Dendritic cell treated with granulocyte-macrophage colony-stimulating factor and Interleukin-4, amounts not matched to agents 40 ng/mL and 50 ng/mL, for 4 days (primary cell): ENCODE measurements at regions not wholly inside any gene's neighbourhood (a gene's known extent, or its start where the extent isn't known, plus 50 kb on each side); places are given as distances from the start of the nearest gene placed in this dataset.

Source experiments
- H3K27ac Mint-ChIP-seq: one replicate; pipeline ENCODE4 v1.8.0; 2022; ENCODE audit warnings: mild to moderate bottlenecking, mixed read lengths
- H3K27me3 Mint-ChIP-seq: one replicate; pipeline ENCODE4 v1.8.0; 2022; ENCODE audit warnings: mild to moderate bottlenecking, mixed read lengths
- H3K36me3 Mint-ChIP-seq: one replicate; pipeline ENCODE4 v1.8.0; 2022; ENCODE audit warnings: low read depth, mixed read lengths
- H3K4me1 Mint-ChIP-seq: one replicate; pipeline ENCODE4 v1.8.0; 2022; ENCODE audit warnings: low read depth, mixed read lengths
- H3K4me3 Mint-ChIP-seq: one replicate; pipeline ENCODE4 v1.8.0; 2022; ENCODE audit warnings: mild to moderate bottlenecking, moderate library complexity, mixed read lengths
- H3K9me3 Mint-ChIP-seq: one replicate; pipeline ENCODE4 v1.8.0; 2022; ENCODE audit warnings: mixed read lengths
- intact Hi-C: fragments of 100-400 bp; cut with micrococcal nuclease; formaldehyde crosslinking; loops from one replicate; pipeline ENCODE4 v1.15.0; 2022

DNA sequence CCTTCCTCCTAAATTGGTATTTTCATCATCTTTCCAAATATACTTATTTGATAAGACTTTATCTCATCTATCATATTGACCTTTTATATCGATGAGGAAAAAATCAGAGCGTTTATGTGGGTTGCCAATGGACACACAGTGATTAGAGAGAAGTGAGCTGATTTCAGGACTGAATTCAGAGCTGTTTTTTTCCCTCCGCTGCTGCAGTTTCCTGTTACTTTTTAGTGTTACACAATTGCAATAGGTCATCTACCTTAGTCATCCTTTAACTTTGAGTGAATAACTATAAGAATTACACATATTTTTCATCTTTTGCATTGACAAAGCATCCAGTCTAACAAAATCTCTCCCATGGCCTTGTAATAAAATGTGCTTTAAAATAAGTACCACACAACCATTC lies 266.3 kb upstream of the CNTN4 start:
- no peaks in the 10 kb centered on the region for H3K36me3 Mint-ChIP-seq
- H3K4me3 Mint-ChIP-seq: no peak overlapping the region
- H3K27me3 Mint-ChIP-seq: no peaks in the 10 kb centered on the region
- intact Hi-C loops: no loop called here
- H3K27ac Mint-ChIP-seq: no peak overlapping the region
- no peaks in the 10 kb centered on the region for H3K4me1 Mint-ChIP-seq
- H3K9me3 Mint-ChIP-seq: peaks cover 25% of the 10 kb centered on the region

DNA sequence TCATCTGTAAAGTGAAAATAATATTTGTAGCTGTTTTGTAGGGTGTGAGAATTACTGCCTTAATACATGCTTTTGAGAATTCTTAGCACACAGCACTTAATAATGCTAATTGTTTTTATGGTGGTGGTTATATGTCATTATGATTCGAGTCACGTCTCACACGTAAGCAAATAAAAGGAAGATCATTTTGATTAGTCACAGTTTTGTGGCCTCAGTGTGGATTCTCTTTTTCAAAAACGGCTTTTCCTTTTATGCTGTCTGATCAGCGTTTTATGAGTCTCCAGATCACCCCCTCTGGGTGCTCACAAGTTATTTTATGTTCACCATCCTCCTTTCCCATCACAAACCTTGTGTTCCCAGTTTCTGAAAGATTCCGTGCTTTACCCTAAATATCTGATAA lies 255.6 kb upstream of the CNTN4 start:
- intact Hi-C loops: no loop called here
- H3K4me1 Mint-ChIP-seq: no peaks in the 10 kb centered on the region

DNA sequence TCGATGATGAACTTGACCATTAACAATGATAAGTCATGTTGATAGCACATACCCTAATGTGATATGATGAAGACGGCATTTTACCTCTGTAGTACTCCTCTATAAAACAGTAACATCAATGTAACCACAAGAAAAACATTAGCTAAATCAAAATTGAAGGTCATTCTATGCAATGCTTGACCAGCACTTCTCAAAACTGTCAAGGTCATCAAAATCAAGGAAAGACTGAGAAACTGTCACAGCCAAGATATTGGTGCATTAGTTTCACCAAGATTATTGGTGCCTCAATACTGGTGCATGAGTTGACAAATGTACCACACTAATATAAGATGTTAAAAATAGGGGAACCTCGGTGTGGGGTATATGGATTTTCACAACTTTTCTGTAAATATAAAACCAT lies 251.1 kb upstream of the CNTN4 start:
- Mint-ChIP-seq H3K4me1 (no peaks in the 10 kb centered on the region), H3K27ac (no peak overlapping the region), H3K36me3 (no peaks in the 10 kb centered on the region), H3K4me3 (no peak overlapping the region), H3K9me3 (peaks cover 47% of the 10 kb centered on the region), H3K27me3 (no peaks in the 10 kb centered on the region)
- intact Hi-C loops: no loop called here

More for the DNA sequence above, 255.6 kb upstream of the CNTN4 start:
- Mint-ChIP-seq H3K27ac (no peak overlapping the region), H3K9me3 (peaks cover 67% of the 10 kb centered on the region), H3K36me3 (no peaks in the 10 kb centered on the region), H3K4me3 (no peak overlapping the region), H3K27me3 (no peaks in the 10 kb centered on the region)

DNA sequence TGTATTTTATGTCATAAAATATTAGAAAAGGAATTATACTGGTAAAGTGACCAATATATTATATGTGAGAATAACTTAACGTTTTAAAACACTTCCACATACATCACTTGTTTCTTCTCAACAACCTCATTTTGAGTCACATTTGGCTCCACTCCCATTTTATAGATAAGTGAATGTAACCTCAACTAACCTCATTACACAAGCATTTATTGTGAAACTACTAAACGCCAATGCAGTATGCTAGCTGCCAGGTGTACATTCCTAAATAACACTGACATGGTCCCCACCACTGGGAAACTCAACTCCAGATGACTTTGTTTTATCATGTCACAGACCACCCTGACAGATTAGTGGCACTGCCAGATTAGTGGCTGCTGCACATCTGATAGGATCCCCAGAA lies 249.7 kb upstream of the CNTN4 start:
- no peaks in the 10 kb centered on the region for H3K27me3 Mint-ChIP-seq
- H3K4me3 Mint-ChIP-seq: no peak overlapping the region
- intact Hi-C loops: no loop called here
- H3K36me3 Mint-ChIP-seq: no peaks in the 10 kb centered on the region
- no peaks in the 10 kb centered on the region for H3K4me1 Mint-ChIP-seq
- no peak overlapping the region for H3K27ac Mint-ChIP-seq
- H3K9me3 Mint-ChIP-seq: peaks cover 42% of the 10 kb centered on the region

DNA sequence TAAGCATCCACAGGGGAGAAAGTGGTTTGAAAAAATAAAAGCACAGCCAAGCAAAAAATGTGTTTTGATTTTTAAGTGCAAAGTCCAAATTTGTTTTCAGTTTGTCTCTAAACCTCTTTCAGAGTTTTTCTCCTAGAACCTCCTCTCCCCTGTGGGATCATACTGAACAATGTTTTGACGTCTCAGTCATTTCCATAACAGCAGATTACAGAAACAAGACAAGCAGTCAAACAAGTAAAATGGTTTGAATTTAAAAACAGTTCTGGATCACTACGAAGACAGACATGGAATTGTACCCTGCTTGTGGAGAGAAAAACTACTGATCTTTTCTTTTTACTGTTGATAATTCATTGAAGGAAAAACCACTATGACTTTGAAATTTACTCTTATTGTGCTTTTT lies 245.7 kb upstream of the CNTN4 start:
- H3K4me3 Mint-ChIP-seq: no peak overlapping the region
- intact Hi-C loops: no loop called here
- H3K36me3 Mint-ChIP-seq: no peaks in the 10 kb centered on the region
- no peak overlapping the region for H3K27ac Mint-ChIP-seq
- H3K4me1 Mint-ChIP-seq: no peaks in the 10 kb centered on the region
- no peaks in the 10 kb centered on the region for H3K27me3 Mint-ChIP-seq
- H3K9me3 Mint-ChIP-seq: peaks cover 31% of the 10 kb centered on the region

DNA sequence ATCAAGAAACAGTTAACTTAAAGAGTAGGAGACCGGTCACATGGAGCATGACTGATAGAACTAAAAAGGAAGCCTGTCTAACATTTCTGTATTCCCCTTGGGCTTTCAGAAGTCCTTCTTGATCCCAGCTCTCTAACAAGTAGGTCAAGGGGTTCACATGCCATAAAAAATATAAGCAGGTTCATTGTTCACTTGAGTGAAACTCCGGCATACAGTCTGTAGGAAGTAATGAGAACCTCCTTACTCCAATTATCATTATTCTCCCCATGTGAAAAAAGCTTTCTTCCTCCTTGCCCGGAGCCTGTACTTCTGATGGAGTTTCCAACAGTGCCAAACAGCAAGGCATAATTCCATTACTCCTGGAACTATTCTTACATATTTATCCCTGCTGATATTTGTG lies 242.8 kb upstream of the CNTN4 start:
- Mint-ChIP-seq H3K4me3 (no peak overlapping the region), H3K27ac (no peak overlapping the region), H3K27me3 (no peaks in the 10 kb centered on the region), H3K9me3 (peaks cover 23% of the 10 kb centered on the region), H3K4me1 (no peaks in the 10 kb centered on the region), H3K36me3 (no peaks in the 10 kb centered on the region)
- intact Hi-C loops: no loop called here

DNA sequence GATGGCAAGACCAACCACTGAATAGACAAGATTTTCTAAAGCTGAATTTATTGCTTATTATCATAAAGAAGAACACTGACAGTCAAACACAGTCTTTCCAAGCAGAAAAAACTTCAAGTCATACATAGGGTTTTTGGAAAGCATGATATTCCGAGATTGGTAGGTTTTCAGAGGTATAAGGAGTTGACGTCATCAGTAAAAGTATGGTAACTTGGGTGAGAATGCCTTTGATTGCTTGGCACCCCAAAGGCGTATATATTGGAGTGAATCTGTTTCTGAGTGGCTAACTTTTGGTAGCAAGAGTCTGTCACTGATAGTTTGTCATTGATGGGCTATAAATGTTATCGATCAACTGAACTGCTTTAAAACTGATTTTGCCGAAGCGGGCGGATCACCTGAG lies 227.9 kb upstream of the CNTN4 start:
- H3K4me1 Mint-ChIP-seq: no peaks in the 10 kb centered on the region
- no peaks in the 10 kb centered on the region for H3K36me3 Mint-ChIP-seq
- intact Hi-C loops: no loop called here
- no peak overlapping the region for H3K27ac Mint-ChIP-seq
- H3K27me3 Mint-ChIP-seq: no peaks in the 10 kb centered on the region
- H3K9me3 Mint-ChIP-seq: peaks cover 35% of the 10 kb centered on the region
- H3K4me3 Mint-ChIP-seq: no peak overlapping the region

DNA sequence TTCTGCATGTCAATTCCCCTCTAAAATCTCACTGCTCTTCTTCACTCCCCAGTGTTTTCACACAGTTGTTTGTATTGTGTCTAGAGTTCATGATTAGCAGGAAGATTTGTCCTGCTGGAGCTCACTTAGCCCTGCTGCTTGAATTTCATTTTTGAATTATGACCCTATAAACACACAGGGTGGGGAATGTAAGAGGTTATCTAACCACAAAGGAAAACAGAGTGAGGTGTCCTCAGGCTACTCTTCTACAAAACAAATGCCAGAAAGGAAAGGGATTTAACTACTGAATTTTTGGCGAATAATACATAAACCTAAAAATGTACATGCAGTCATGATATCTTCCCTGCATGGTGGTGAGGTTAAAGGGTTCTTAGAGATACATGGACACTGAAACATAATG lies 215.1 kb upstream of the CNTN4 start:
- intact Hi-C loops: no loop called here
- Mint-ChIP-seq H3K4me1 (no peaks in the 10 kb centered on the region), H3K4me3 (no peak overlapping the region), H3K27ac (no peak overlapping the region), H3K9me3 (peaks cover 36% of the 10 kb centered on the region), H3K27me3 (no peaks in the 10 kb centered on the region), H3K36me3 (no peaks in the 10 kb centered on the region)

DNA sequence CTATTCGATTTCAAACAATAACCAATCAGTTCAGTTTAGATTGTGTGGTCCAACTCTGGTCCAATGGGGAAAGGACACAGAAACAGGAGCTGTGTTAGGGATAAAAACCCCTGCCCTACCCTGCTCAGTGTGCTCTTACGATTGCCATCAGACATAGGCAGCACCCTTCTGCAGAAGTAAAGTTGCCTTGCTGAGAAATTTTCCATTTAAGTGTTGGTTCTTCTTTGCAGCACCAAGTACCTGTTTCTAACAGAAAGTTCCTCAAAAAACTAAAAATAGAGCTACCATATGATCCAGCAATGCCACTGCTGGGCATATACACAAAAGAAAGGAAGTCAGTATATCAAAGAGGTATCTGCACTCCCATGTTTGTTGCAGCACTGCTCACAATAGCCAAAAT lies 206.2 kb upstream of the CNTN4 start:
- Mint-ChIP-seq H3K9me3 (peaks cover 67% of the 10 kb centered on the region), H3K27me3 (no peaks in the 10 kb centered on the region), H3K36me3 (no peaks in the 10 kb centered on the region), H3K4me1 (no peaks in the 10 kb centered on the region), H3K4me3 (no peak overlapping the region), H3K27ac (no peak overlapping the region)
- intact Hi-C loops: no loop called here

DNA sequence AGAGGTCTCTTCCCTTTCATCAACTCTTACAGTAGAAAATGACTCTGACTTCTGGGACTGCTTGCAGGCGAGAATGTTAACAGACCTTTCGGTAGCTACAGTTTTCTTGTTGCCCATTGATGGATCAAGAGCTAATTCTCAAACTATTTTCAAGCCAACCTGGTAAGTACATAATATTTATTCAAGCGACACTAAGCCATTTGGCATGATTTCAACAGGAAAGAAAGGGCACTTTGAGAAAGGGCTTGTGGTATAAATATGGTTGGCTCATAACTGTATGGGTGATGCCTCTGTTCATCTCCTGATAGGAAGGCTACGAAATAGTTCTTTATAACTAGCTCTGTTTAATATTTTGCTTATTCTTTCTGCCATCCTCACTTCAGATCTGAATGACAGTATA lies 196.2 kb upstream of the CNTN4 start:
- H3K27me3 Mint-ChIP-seq: no peaks in the 10 kb centered on the region
- no peak overlapping the region for H3K4me3 Mint-ChIP-seq
- peaks cover 63% of the 10 kb centered on the region for H3K9me3 Mint-ChIP-seq
- H3K4me1 Mint-ChIP-seq: no peaks in the 10 kb centered on the region
- no peak overlapping the region for H3K27ac Mint-ChIP-seq
- H3K36me3 Mint-ChIP-seq: no peaks in the 10 kb centered on the region
- intact Hi-C loops: no loop called here

DNA sequence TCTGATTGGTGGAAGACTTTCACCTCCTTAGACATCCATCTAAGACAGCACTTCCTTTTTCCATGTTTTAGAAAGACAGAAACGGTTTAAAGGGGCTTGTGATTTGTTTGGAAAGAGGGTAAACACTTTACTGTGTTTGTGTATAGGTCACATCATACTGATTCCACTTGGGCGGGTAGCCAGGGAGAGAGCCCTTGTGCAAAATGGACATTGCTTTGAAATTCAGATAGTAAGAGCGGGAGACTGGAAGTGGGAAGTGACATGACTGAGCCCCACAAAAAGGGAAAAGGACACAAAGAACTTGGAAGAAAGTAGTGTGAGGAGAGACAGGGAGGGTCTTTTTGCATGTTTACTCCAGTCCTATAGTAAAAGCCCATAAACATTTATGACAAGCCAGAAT lies 195.6 kb upstream of the CNTN4 start:
- H3K27me3 Mint-ChIP-seq: no peaks in the 10 kb centered on the region
- no peak overlapping the region for H3K27ac Mint-ChIP-seq
- peaks cover 69% of the 10 kb centered on the region for H3K9me3 Mint-ChIP-seq
- intact Hi-C loops: no loop called here
- H3K4me3 Mint-ChIP-seq: no peak overlapping the region
- no peaks in the 10 kb centered on the region for H3K4me1 Mint-ChIP-seq
- no peaks in the 10 kb centered on the region for H3K36me3 Mint-ChIP-seq

DNA sequence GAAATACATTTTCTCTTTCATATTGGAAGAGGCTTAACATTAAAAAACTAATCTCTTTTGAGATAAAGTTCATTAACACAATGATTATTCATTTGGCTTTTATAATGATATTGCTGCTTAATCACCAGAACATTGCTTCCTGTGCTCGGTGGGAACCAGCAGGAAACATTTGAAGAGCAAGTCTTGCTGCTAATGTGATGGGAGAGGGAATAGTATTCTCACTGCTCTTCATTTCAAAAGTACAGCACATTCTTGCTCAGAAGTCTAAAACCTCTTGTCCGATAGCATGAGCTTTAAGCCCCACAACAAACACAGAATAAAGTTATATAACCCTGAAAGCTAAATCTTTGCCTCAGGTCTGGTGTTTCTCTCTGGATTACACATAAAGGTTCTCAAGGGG lies 190.8 kb upstream of the CNTN4 start:
- Mint-ChIP-seq H3K4me3 (no peak overlapping the region), H3K36me3 (no peaks in the 10 kb centered on the region), H3K27ac (no peak overlapping the region), H3K27me3 (no peaks in the 10 kb centered on the region), H3K4me1 (no peaks in the 10 kb centered on the region), H3K9me3 (peaks cover 37% of the 10 kb centered on the region)
- intact Hi-C loops: no loop called here

DNA sequence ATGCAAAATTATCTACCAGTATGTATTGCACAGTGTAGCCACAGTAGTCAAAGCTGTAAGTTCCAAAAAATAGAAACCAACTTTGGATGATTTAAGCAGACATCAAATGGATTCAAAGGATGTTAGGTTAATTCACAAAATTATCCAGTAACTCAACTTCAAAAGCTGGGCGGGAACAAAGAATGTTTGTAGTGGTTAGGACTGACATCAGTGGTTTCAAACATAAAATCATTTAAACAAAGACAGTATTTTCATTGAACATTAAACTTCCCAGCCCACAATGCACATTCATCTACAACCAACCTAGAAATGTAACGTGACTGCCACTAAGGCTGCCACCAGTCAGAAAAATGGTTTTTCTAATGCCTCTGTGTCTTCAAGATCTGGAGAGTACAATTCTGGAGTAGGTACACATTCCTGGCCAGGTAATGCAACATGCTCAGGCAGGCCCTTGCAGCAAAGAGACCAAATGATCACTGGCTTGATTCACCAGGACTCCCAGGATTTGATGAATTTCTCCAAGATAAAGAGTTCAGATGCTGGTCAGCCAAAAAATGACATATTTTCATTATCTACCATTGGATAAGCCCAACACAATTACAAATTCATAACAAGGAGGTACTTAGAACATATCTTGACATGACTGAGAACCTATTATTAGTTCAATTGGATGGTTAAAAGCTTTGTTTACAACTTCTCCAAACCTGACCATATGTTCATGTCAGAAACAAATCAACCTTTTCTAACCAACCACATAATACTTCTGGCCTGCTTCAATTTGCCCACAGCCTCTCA lies 189.8 kb upstream of the CNTN4 start:
- intact Hi-C loops: no loop called here
- Mint-ChIP-seq H3K4me3 (no peak overlapping the region), H3K4me1 (no peaks in the 10 kb centered on the region), H3K27ac (no peak overlapping the region), H3K27me3 (no peaks in the 10 kb centered on the region), H3K9me3 (peaks cover 30% of the 10 kb centered on the region), H3K36me3 (no peaks in the 10 kb centered on the region)

DNA sequence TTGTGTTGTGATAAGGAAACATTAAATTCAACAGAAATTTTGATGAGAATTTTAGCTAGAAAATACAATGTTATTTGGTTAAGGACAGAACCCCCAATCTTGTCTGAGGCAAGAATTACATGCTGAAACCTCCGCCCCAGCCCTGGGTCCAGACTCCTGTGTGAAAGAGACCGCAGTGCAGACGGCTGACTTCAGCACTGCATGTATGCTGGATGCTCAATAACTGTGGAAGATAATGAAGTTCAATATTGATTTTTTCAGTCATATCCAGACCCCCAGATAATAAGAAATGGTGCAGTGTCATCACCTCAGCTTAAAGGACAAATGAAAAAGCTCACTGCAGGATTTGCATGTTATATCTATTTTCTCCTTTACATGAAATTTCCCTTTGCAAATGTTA lies 188.3 kb upstream of the CNTN4 start:
- Mint-ChIP-seq H3K27me3 (no peaks in the 10 kb centered on the region), H3K36me3 (no peaks in the 10 kb centered on the region), H3K4me3 (no peak overlapping the region), H3K4me1 (no peaks in the 10 kb centered on the region), H3K27ac (no peak overlapping the region), H3K9me3 (peaks cover 17% of the 10 kb centered on the region)
- intact Hi-C loops: no loop called here

DNA sequence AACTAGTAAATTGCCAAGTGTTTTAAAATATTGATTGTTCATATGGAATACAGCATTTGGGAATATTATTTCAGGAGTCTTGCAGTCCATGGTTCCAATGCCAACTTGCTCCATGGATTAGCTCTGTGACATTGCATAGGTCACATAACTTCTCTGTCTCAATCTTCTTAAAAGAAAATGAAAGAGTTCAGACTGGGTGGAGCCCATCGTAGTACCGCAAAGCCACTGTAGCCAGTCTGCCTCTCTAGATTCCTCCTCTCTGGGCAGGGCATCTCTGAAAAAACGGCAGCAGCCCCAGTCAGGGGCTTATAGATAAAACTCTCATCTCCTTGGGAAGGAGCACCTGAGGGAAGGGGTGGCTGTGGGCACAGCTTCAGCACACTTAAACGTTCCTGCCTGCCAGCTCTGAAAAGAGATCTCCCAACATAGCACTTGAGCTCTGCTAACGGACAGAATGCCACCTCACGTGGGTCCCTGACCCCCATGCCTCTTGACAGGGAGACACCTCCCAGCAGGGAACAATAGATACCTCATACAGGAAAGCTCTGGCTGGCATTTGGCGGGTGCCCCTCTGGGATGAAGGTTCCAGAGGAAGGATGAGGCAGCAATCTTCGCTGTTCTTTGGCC lies 168.8 kb upstream of the CNTN4 start:
- Mint-ChIP-seq H3K36me3 (no peaks in the 10 kb centered on the region), H3K27ac (no peak overlapping the region), H3K27me3 (no peaks in the 10 kb centered on the region), H3K4me3 (no peak overlapping the region), H3K4me1 (no peaks in the 10 kb centered on the region), H3K9me3 (peaks cover 61% of the 10 kb centered on the region)
- intact Hi-C loops: no loop called here
